GM18511 (cell line): ENCODE measurements at regions not wholly inside any gene's neighbourhood (a gene's known extent, or its start where the extent isn't known, plus 50 kb on each side); places are given as distances from the start of the nearest gene placed in this dataset.
"Not testable (repeated sequence)": the region's sequence is repeated elsewhere in the genome, so short reads cannot be mapped to it uniquely, and the experiment has no call there.

Experiments
- ATAC-seq: cut with Tn5 transposase; IDR thresholded peaks from one replicate; pipeline ENCODE4 v1.9.1; 2021; ENCODE audit warnings: mild to moderate bottlenecking, moderate library complexity; ENCODE audit not compliant: unreplicated experiment

DNA sequence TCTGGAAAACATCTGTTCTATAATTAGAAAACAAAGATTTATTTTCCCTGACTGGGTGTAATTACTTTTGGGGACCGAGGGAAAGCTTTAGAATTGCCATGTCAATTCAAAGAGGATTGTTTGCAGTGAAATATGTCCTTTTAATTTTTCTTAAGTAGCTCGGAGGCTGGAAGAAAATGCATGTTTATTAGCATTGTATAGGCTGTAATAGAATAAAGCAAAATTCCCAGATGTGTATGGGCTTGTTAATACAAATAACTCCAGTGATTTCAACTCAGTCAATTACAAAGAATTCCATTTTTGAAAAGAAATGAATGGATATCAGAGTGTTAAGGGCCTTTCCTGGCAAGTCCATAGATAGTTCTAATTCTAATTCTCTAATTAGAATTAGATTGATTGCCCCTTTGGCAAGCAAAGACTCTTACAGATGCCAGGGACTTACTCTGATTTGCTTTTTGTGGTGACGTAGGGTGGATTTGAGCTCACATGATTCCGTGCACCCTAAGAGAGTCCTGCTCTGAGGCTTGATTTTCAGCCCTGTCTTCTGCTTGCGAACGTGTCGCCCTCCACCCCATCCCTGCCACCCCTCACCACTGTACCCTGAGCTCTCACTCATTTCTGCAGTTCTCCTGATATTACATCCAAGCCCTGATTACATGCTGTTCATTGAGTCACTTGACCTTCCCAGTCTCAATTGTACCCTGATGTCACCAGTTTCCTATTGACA lies 70.0 kb upstream of the FAM20A start:
- no peak for ATAC-seq

DNA sequence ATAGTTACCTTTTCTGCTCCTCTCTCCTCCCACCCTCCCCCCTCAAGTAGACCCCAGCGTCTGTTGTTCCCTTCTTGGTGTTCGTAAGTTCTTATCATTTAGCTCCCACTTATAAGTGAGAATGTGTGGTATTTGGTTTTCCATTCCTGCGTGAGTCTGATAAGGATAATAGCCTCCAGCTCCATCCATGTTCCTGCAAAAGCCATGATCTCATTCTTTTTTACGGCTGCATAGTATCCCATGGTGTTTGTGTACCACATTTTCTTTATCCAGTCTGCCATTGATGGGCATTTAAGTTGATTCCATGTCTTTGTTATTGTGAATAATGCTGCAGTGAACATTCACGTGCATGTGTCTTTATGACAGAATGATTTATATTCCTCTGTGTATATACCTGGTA lies 65.3 kb upstream of the FAM20A start:
- ATAC-seq: not testable (repeated sequence)

DNA sequence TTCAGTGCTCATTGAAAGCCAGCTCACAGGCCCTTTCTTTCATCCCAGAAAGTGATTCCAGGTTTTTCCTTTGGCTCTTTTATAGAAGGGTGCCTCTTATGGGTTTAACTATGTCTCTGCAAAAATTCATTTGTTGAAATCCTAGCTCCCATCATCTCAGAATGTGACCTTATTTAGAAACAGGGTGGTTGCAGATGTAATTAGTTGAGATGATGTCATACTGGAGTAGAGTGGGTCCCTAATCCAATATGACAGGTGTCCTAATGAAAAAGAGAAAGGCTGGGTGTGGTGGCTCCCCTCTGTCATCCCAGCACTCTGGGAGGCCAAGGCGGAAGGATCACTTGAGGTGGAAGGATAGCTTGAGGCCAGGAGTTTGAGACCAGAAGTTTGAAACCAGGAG lies 64.2 kb upstream of the FAM20A start:
- ATAC-seq: no peak

DNA sequence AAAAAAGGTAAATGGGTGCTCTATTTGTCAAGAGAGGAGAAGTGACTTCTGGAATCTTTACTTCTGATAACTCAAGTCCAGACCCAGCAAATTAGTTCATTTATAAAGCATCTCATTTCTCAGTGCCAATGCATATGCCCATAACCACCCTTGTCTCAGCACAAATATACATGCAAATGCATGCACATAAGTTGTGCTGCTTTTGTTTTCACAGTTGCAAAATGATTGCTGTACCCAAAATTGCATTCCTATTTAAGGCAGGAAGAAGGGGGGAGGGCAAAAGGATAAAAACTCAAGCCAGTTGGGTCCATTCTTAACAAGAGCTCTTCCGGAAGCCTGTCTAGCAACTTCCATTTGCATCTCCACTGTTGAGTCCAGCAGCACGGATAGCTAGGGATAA lies 61.3 kb upstream of the FAM20A start:
- no peak for ATAC-seq

DNA sequence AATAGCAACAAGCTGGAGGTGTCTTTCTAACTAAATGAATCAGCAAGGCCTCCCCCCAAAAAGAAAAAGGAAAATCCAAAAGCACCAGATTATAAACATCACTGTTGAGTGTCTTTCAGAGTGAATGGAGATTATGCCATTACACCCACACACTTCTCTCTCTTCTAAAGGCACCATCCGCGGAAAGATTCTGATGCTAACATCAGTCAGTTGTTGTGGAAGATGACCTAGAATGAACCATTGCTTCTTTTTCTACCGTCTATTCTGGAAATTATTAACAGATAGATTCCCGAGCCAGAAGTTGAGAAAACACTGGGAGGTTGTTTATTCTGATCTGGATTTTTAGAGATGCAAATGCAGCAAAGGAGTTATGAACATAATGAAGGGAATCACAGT lies 60.9 kb upstream of the FAM20A start:
- ATAC-seq: no peak

DNA sequence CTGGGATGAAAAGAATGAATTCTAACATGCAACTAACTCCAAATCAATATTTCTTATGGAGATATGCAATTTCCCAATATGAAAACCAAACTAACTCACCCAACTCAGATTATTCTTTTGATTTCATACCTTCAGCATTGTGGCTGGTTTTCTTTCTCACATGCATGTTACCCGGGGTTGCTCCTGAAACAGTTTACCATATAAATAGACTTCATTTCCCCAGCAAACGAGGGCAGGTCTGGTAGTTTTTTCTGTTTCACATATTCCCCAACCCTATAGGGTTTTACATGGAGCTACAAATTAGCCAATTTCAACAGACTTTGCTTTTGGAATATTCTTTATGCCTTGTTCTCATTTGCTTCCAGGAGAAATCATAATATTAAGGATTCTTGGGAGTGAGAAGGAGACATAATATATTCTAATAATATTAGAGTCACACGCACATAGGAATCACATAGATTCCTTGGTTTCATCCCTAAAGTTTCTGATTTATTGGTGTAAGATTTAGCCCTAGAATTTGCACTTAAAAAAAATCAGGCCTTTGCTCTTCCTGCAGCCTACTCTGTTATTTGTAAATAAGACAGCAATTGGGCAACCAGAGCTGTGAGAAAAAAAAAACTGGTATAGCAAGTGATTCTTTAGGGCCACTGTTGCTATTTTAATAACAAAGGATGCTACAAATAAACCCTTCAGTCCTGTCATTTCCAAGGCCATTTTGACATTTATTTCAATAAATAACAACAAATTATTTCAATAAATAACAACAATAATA lies 60.3 kb upstream of the FAM20A start:
- ATAC-seq: no peak

DNA sequence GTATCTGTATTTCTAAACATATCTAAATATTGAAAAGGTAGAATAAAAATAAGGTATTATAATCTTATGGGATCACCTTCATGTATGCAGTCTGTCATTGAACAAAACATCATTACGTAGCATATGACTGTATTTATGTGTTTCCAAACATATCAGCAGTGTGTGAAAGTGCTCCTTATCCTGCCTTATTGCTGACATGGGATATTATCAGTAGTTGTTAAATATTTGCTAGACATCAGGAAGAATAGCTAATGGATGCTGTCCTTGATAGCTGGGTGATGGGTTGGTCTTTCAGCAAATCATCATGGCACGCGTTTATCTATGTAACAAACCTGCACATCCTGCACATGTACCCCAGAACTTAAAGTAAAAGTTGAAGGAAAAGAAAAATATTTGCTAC lies 59.1 kb upstream of the FAM20A start:
- ATAC-seq: no peak

DNA sequence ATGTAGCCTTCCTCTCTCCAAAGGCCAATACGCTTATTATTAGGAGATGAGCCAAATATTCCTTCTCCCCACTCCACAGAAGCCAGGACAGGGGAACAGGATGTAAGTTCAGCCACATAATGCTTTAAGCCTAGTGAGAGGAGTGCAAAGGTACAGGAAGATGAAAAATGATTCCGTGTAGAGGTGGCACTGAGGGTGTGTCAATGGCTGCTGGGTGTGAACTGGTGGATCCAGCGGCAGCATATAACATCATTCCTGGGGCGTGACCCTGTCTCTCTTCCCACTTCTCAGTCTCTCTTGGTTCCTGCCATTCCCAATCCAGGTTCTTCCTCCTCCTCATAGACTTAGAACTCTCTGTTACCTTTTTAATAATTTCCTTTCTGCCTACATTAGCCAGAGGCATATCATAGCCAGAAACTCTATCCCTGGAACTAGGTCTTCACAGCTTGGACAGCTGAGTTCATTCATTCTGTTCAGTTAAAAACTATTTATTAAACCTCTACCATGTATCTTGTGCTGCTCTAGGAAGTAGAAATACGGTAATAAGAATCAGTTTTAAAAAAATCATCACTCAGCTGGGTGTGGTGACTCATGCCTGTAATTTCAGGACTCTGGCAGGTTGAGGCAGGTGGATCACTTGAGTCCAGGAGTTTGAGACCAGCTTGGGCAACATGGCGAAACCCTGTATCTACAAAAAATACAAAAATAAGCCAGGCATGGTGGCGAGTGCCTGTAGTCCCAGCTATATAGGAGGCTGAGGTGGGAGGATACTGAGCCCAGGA lies 58.0 kb upstream of the FAM20A start:
- ATAC-seq: no peak

DNA sequence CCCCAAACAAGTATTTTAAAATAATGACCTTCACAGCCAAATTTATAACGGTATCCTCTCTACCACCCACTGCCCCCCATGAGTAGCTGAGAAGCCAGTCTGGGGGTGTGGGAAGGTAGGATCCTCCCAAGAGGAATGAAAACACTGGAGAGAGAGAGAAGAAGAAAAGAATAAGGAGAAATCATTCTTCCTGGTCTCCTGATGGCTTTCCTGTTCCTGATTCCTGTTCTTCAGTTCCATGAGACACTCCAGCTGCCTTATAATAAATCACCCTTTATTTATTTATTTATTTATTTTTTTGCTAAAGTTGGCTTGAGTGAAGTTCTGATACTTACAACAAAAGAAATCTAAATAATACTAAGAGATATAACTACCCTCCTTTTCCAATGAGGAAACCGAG lies 56.4 kb upstream of the FAM20A start:
- ATAC-seq: no peak

DNA sequence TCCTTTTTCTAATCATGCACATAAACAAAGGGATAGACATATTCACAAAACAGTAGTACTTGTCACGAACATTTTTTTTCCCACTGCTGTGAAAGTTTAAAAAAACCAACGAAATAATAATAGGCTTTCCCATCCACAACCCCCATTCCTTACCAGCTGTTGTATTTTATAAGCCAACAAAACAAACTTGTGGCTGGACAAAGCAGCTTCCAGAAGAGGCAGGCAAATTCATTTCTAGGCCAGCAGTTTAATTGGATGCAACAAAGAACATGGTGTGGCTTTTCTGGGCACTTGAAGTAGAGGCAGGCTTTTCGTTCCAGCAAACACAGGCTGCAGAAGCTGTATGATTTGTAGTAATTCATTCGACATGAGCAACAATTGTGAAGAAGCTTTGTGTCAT lies 56.0 kb upstream of the FAM20A start:
- no peak for ATAC-seq

DNA sequence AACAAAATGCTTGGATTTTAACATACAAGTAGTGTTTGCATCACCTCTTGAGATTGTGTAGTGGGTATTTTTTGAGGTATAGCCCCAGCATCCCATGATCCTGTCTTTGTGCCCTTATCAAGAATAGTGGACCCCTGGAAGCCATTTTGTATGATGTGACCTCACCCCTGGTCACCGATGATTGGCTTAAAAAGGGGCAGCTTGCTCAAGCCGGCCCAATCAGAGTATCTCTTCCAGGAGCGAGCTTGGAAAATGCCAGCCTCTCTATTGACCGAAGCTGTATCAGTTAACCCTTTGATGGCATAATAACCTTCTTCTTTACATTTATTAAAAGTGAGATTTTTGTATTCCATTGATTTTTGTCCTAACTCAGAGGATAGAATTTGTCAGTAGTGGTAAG lies 55.5 kb upstream of the FAM20A start:
- no peak for ATAC-seq
